Lower lobe of right lung (tissue), 2 donors: ENCODE measurements at regions not wholly inside any gene's neighbourhood (a gene's known extent, or its start where the extent isn't known, plus 50 kb on each side); places are given as distances from the start of the nearest gene placed in this dataset.

ENCODE experiments used
- ATAC-seq, 2 donors: fragments of 200-7000 bp; cut with Tn5 transposase; one replicate each; pipeline ENCODE4 v1.9.1; 2020 to 2022; ENCODE audit warnings: mild to moderate bottlenecking in 2 of 2, moderate library complexity in 2 of 2
- DNase-seq: peaks from one replicate; pipeline ENCODE4 v3.0.0-alpha.2; 2020
- H3K27ac ChIP-seq: fragments of 200-600 bp; one replicate; pipeline ENCODE4 v1.8.0; 2022
- H3K27me3 ChIP-seq: fragments of 200-600 bp; one replicate; pipeline ENCODE4 v1.8.0; 2022; ENCODE audit warnings: low read depth
- H3K36me3 ChIP-seq: fragments of 200-600 bp; one replicate; pipeline ENCODE4 v1.8.0; 2022; ENCODE audit warnings: mild to moderate bottlenecking
- H3K4me1 ChIP-seq: fragments of 200-600 bp; one replicate; pipeline ENCODE4 v1.8.0; 2022
- H3K4me3 ChIP-seq: fragments of 200-600 bp; one replicate; pipeline ENCODE4 v1.8.0; 2022; ENCODE audit warnings: mild to moderate bottlenecking
- H3K9me3 ChIP-seq: fragments of 200-600 bp; one replicate; pipeline ENCODE4 v1.8.0; 2022
- CTCF ChIP-seq: fragments of 200-600 bp; IDR thresholded peaks from one replicate; pipeline ENCODE4 v1.8.0; 2022; ENCODE audit warnings: antibody characterized with exemption, mild to moderate bottlenecking
- intact Hi-C: fragments of 100-400 bp; cut with DNase I; formaldehyde crosslinking; loops from one replicate; pipeline ENCODE4 v1.11.0; 2022
- donor health status: DM: no; HTN: yes; CAD: no; lungs with severe emphysema.

GRCh38 chr10:30773501-30773900, 143.9 kb upstream of the LYZL2 start:
- no peak for TF ChIP-seq CTCF
- intact Hi-C loops, result no loop called here
- no peaks in the 10 kb centered on the region for H3K36me3 ChIP-seq
- H3K27ac ChIP-seq, result no peak overlapping the region
- no peak for ATAC-seq
- no peaks in the 10 kb centered on the region for H3K4me1 ChIP-seq
- no peaks in the 10 kb centered on the region for H3K27me3 ChIP-seq
- no peak for DNase-seq
- H3K4me3 ChIP-seq, result no peak overlapping the region
- peaks cover 30% of the 10 kb centered on the region for H3K9me3 ChIP-seq

- Histone ChIP-seq H3K36me3 (no peaks in the 10 kb centered on the region), H3K9me3 (peaks cover 30% of the 10 kb centered on the region), H3K4me1 (no peaks in the 10 kb centered on the region), H3K27ac (no peak overlapping the region), H3K27me3 (no peaks in the 10 kb centered on the region), H3K4me3 (no peak overlapping the region)
- intact Hi-C loops, result no loop called here
- TF ChIP-seq CTCF, result no peak
- ATAC-seq (no peak), DNase-seq (no peak)
Measured at GRCh38 chr10:30770816-30771215, 141.3 kb upstream of the LYZL2 start.

GRCh38 chr10:30770229-30770628, 140.7 kb upstream of the LYZL2 start:
- H3K4me1 ChIP-seq, result no peaks in the 10 kb centered on the region
- no peak for ATAC-seq
- H3K36me3 ChIP-seq, result no peaks in the 10 kb centered on the region
- H3K27ac ChIP-seq, result no peak overlapping the region
- H3K9me3 ChIP-seq, result peaks cover 30% of the 10 kb centered on the region
- no peak for DNase-seq
- TF ChIP-seq CTCF, result no peak
- H3K27me3 ChIP-seq, result no peaks in the 10 kb centered on the region
- intact Hi-C loops, result no loop called here
- H3K4me3 ChIP-seq, result no peak overlapping the region

GRCh38 chr10:30769361-30769760, 139.8 kb upstream of the LYZL2 start:
- no peak for TF ChIP-seq CTCF
- no peaks in the 10 kb centered on the region for H3K36me3 ChIP-seq
- no peaks in the 10 kb centered on the region for H3K4me1 ChIP-seq
- intact Hi-C loops, result no loop called here
- peaks cover 30% of the 10 kb centered on the region for H3K9me3 ChIP-seq
- DNase-seq (no peak), ATAC-seq (peak in 1 of 2 donors; percentile 38)
- no peaks in the 10 kb centered on the region for H3K27me3 ChIP-seq
- no peak overlapping the region for H3K27ac ChIP-seq
- H3K4me3 ChIP-seq, result no peak overlapping the region

- intact Hi-C loops, result no loop called here
- DNase-seq, result no peak
Measured at GRCh38 chr10:30765616-30766015, 136.1 kb upstream of the LYZL2 start.

More at GRCh38 chr10:30765616-30766015, 136.1 kb upstream of the LYZL2 start:
- Histone ChIP-seq H3K27ac (no peak overlapping the region), H3K9me3 (peaks cover 13% of the 10 kb centered on the region), H3K4me1 (no peaks in the 10 kb centered on the region), H3K27me3 (no peaks in the 10 kb centered on the region), H3K36me3 (no peaks in the 10 kb centered on the region), H3K4me3 (no peak overlapping the region)
- TF ChIP-seq CTCF, result no peak
- ATAC-seq, result no peak
